H9 (cell line): ENCODE measurements at regions not wholly inside any gene's neighbourhood (a gene's known extent, or its start where the extent isn't known, plus 50 kb on each side); places are given as distances from the start of the nearest gene placed in this dataset.
"Not testable (repeated sequence)": the region's sequence is repeated elsewhere in the genome, so short reads cannot be mapped to it uniquely, and the experiment has no call there.

Experiments
- DNase-seq: peaks from one replicate; pipeline ENCODE4 v3.0.0-alpha.2; 2017
- H2AFZ ChIP-seq: one replicate; pipeline ENCODE4 v1.6.1; 2013; ENCODE audit warnings: mild to moderate bottlenecking, low read length, control low read depth, moderate library complexity
- H2AK5ac ChIP-seq: 2 replicates; pipeline ENCODE4 v1.6.1; 2013; ENCODE audit warnings: low read length, control low read depth, mixed read lengths; ENCODE audit not compliant: insufficient read length
- H2BK120ac ChIP-seq: one replicate; pipeline ENCODE4 v1.6.1; 2013; ENCODE audit warnings: low read depth, mild to moderate bottlenecking, low read length, control low read depth, inconsistent platforms; ENCODE audit not compliant: poor library complexity, severe bottlenecking
- H2BK12ac ChIP-seq: 2 replicates; pipeline ENCODE4 v1.6.1; 2013; ENCODE audit warnings: low read length, control low read depth, mixed read lengths, low read depth; ENCODE audit not compliant: insufficient read length
- H2BK15ac ChIP-seq: 2 replicates; pipeline ENCODE4 v1.6.1; 2013; ENCODE audit warnings: low read depth, low read length, control low read depth
- H2BK20ac ChIP-seq: one replicate; pipeline ENCODE4 v1.6.1; 2013; ENCODE audit warnings: low read depth, mild to moderate bottlenecking, low read length, control low read depth, inconsistent platforms; ENCODE audit not compliant: poor library complexity, severe bottlenecking
- H2BK5ac ChIP-seq: 2 replicates; pipeline ENCODE4 v1.6.1; 2013; ENCODE audit warnings: low read length, control low read depth, mixed read lengths; ENCODE audit not compliant: insufficient read length
- H3K14ac ChIP-seq: 2 replicates; pipeline ENCODE4 v1.6.1; 2013; ENCODE audit warnings: low read length, control low read depth; ENCODE audit not compliant: insufficient read depth
- H3K18ac ChIP-seq: 2 replicates; pipeline ENCODE4 v1.6.1; 2013; ENCODE audit warnings: low read depth, mild to moderate bottlenecking, mixed read lengths, low read length, control low read depth; ENCODE audit not compliant: insufficient read length
- H3K23ac ChIP-seq: 2 replicates; pipeline ENCODE4 v1.6.1; 2013; ENCODE audit warnings: low read length, control low read depth, mixed read lengths, low read depth; ENCODE audit not compliant: insufficient read length
- H3K23me2 ChIP-seq: 2 replicates; pipeline ENCODE4 v1.6.1; 2013; ENCODE audit warnings: low read depth, mild to moderate bottlenecking, mixed read lengths, low read length, control low read depth; ENCODE audit not compliant: insufficient read length, poor library complexity, severe bottlenecking
- H3K27ac ChIP-seq: 2 replicates; pipeline ENCODE4 v1.5.1; 2013; ENCODE audit warnings: low read length, control low read depth, mixed read lengths, low read depth; ENCODE audit not compliant: insufficient read length
- H3K27me3 ChIP-seq: 2 replicates; pipeline ENCODE4 v1.6.1; 2013; ENCODE audit warnings: low read length, control low read depth, inconsistent platforms; ENCODE audit not compliant: insufficient read depth
- H3K4ac ChIP-seq: 2 replicates; pipeline ENCODE4 v1.6.1; 2013; ENCODE audit warnings: low read depth, mild to moderate bottlenecking, control low read depth, inconsistent platforms, low read length, moderate library complexity
- H3K4me1 ChIP-seq: 2 replicates; pipeline ENCODE4 v1.6.1; 2013; ENCODE audit warnings: low read length, control low read depth, inconsistent platforms; ENCODE audit not compliant: insufficient read depth
- H3K4me2 ChIP-seq: 2 replicates; pipeline ENCODE4 v1.6.1; 2013; ENCODE audit warnings: low read length, control low read depth, mixed read lengths; ENCODE audit not compliant: insufficient read length, insufficient read depth
- H3K56ac ChIP-seq: 2 replicates; pipeline ENCODE4 v1.6.1; 2013; ENCODE audit warnings: low read depth, mild to moderate bottlenecking, mixed read lengths, low read length, control low read depth; ENCODE audit not compliant: insufficient read length
- H3K79me1 ChIP-seq: 2 replicates; pipeline ENCODE4 v1.6.1; 2013; ENCODE audit warnings: low read depth, mild to moderate bottlenecking, moderate library complexity, low read length, control low read depth, inconsistent platforms; ENCODE audit not compliant: insufficient read depth, poor library complexity, severe bottlenecking
- H3K79me2 ChIP-seq: 2 replicates; pipeline ENCODE4 v1.6.1; 2013; ENCODE audit warnings: low read length, control low read depth, inconsistent platforms; ENCODE audit not compliant: insufficient read depth
- H3K9ac ChIP-seq: 2 replicates; pipeline ENCODE4 v1.6.1; 2013; ENCODE audit warnings: low read length, control low read depth, mixed read lengths; ENCODE audit not compliant: insufficient read length; ENCODE audit errors: extremely low read depth
- H3K9me3 ChIP-seq: one replicate; pipeline ENCODE4 v1.6.1; 2013; ENCODE audit warnings: low read depth, low read length, inconsistent platforms; ENCODE audit not compliant: control insufficient read depth
- H3T11ph ChIP-seq: one replicate; pipeline ENCODE4 v1.6.1; 2013; ENCODE audit warnings: mild to moderate bottlenecking, low read length, control low read depth, inconsistent platforms
- H4K20me1 ChIP-seq: one replicate; pipeline ENCODE4 v1.6.1; 2013; ENCODE audit not compliant: control insufficient read depth, insufficient read length, insufficient read depth
- H4K5ac ChIP-seq: 2 replicates; pipeline ENCODE4 v1.6.1; 2013; ENCODE audit warnings: low read depth, mild to moderate bottlenecking, mixed read lengths, low read length, control low read depth; ENCODE audit not compliant: insufficient read length
- H4K8ac ChIP-seq: replicated peaks from 2 replicates; pipeline ENCODE4 v1.6.1; 2013; ENCODE audit warnings: low read length, control low read depth, mixed read lengths, low read depth; ENCODE audit not compliant: insufficient read length
- H4K91ac ChIP-seq: 2 replicates; pipeline ENCODE4 v1.6.1; 2013; ENCODE audit warnings: low read depth, mild to moderate bottlenecking, moderate library complexity, mixed read lengths, low read length, control low read depth; ENCODE audit not compliant: insufficient read length
- H3K27ac Mint-ChIP-seq, 3 experiments: 2 replicates in 2 of 3; 3 replicates in 1 of 3; pipeline ENCODE4 v1.8.0; 2020 to 2021; ENCODE audit warnings: mixed read lengths in 3 of 3, mild to moderate bottlenecking in 1 of 3, moderate library complexity in 1 of 3
- H3K27me3 Mint-ChIP-seq: 2 replicates; pipeline ENCODE4 v1.8.0; 2021; ENCODE audit warnings: low read depth, mild to moderate bottlenecking, moderate library complexity, mixed read lengths
- H3K36me3 Mint-ChIP-seq, 3 experiments: 2 replicates in 2 of 3; 3 replicates in 1 of 3; pipeline ENCODE4 v1.8.0; 2020 to 2021; ENCODE audit warnings: low read depth in 3 of 3, mixed read lengths in 3 of 3; ENCODE audit not compliant: insufficient read depth in 1 of 3
- H3K4me1 Mint-ChIP-seq, 2 experiments: 2 replicates each; pipeline ENCODE4 v1.8.0; 2020; ENCODE audit warnings: mixed read lengths in 2 of 2
- H3K4me3 Mint-ChIP-seq, 2 experiments: 2 replicates in 1 of 2; 3 replicates in 1 of 2; pipeline ENCODE4 v1.8.0; 2020 to 2021; ENCODE audit warnings: mild to moderate bottlenecking in 2 of 2, mixed read lengths in 2 of 2, moderate library complexity in 1 of 2
- H3K9me3 Mint-ChIP-seq, 2 experiments: 2 replicates in 1 of 2; 3 replicates in 1 of 2; pipeline ENCODE4 v1.8.0; 2020; ENCODE audit warnings: mild to moderate bottlenecking in 2 of 2, mixed read lengths in 2 of 2, moderate library complexity in 1 of 2
- CTCF ChIP-seq: fragments of 200-600 bp; sonication (generic); conservative IDR thresholded peaks from 3 replicates; pipeline ENCODE4 v1.8.0; 2021; ENCODE audit warnings: antibody characterized with exemption, mild to moderate bottlenecking
- WGBS: extraction: QIAGEN DNeasy Blood & Tissue Kit; methylation state at CpG from one replicate; pipeline ENCODE4 v1.1.7; 2013; ENCODE audit warnings: missing lambda C conversion rate, low lambda C conversion rate, mixed read lengths; ENCODE audit not compliant: insufficient read length; ENCODE audit errors: extremely low coverage; 5-methylcytosine and 5-hydroxymethylcytosine counted together

GRCh38 chr10:84018826-84019225 lies 120.5 kb upstream of the GHITM start:
- Histone ChIP-seq H3K4me1 (no peaks in the 10 kb centered on the region), H3K9ac (no peak overlapping the region), H2AFZ (no peak overlapping the region), H3K56ac (no peak overlapping the region), H2BK12ac (no peak overlapping the region), H3K27ac (no peak overlapping the region), H3K23ac (no peak overlapping the region), H4K8ac (no peak overlapping the region), H2AK5ac (no peak overlapping the region), H2BK120ac (no peak overlapping the region), H3K23me2 (no peaks in the 10 kb centered on the region), H2BK5ac (no peak overlapping the region), H3K27me3 (no peaks in the 10 kb centered on the region), H3K4me2 (no peak overlapping the region), H2BK20ac (no peak overlapping the region), H4K20me1 (no peaks in the 10 kb centered on the region), H4K91ac (no peak overlapping the region), H3K4ac (no peak overlapping the region), H2BK15ac (no peak overlapping the region), H3K18ac (no peak overlapping the region), H4K5ac (no peak overlapping the region), H3T11ph (no peak overlapping the region), H3K79me1 (no peaks in the 10 kb centered on the region), H3K79me2 (no peaks in the 10 kb centered on the region), H3K9me3 (no peaks in the 10 kb centered on the region), H3K14ac (no peak overlapping the region)
- WGBS = no CpG with 5 or more reads among the region's 3 CpGs
- peaks cover 0 to 11% (median 0%) of the 10 kb centered on the region in 3 experiments; a peak in 4 of 7 replicates for H3K36me3 Mint-ChIP-seq
- no peaks in the 10 kb centered on the region for H3K4me1 Mint-ChIP-seq
- peaks cover 22 to 26% of the 10 kb centered on the region in 2 experiments for H3K9me3 Mint-ChIP-seq
- no peak overlapping the region for H3K27ac Mint-ChIP-seq
- DNase-seq = no peak
- no peak overlapping the region for H3K4me3 Mint-ChIP-seq
- peaks cover 4% of the 10 kb centered on the region; the same call in 1 of the 2 replicates for H3K27me3 Mint-ChIP-seq
- TF ChIP-seq CTCF = no peak

GRCh38 chr10:84019854-84020458 lies 119.4 kb upstream of the GHITM start:
- H2AK5ac ChIP-seq, H3K56ac ChIP-seq, H3K27ac ChIP-seq, H2BK5ac ChIP-seq, H3K9me3 ChIP-seq, H3K4me2 ChIP-seq, H3K14ac ChIP-seq, H2BK15ac ChIP-seq, H4K91ac ChIP-seq, H2BK20ac ChIP-seq, H3K79me1 ChIP-seq, H2BK12ac ChIP-seq, H4K20me1 ChIP-seq, H4K5ac ChIP-seq, H3K27me3 ChIP-seq, H3K4me3 Mint-ChIP-seq, H3K18ac ChIP-seq, H3K79me2 ChIP-seq, H3K4me1 Mint-ChIP-seq, H2AFZ ChIP-seq, H2BK120ac ChIP-seq, H4K8ac ChIP-seq, H3K23ac ChIP-seq, DNase-seq, H3K4me1 ChIP-seq, H3K9ac ChIP-seq, H3K23me2 ChIP-seq, H3T11ph ChIP-seq, H3K4ac ChIP-seq, H3K27ac Mint-ChIP-seq, H3K27me3 Mint-ChIP-seq: not testable (repeated sequence)
- WGBS = no CpG with 5 or more reads among the region's 9 CpGs
- peaks cover 0 to 13% (median 0%) of the 10 kb centered on the region in 3 experiments; a peak in 4 of 7 replicates for H3K36me3 Mint-ChIP-seq
- peaks cover 29 to 31% of the 10 kb centered on the region in 2 experiments for H3K9me3 Mint-ChIP-seq
